ENCODE measurements at regions not wholly inside any gene's neighbourhood (a gene's known extent, or its start where the extent isn't known, plus 50 kb on each side); places are given as distances from the start of the nearest gene placed in this dataset.

DNA sequence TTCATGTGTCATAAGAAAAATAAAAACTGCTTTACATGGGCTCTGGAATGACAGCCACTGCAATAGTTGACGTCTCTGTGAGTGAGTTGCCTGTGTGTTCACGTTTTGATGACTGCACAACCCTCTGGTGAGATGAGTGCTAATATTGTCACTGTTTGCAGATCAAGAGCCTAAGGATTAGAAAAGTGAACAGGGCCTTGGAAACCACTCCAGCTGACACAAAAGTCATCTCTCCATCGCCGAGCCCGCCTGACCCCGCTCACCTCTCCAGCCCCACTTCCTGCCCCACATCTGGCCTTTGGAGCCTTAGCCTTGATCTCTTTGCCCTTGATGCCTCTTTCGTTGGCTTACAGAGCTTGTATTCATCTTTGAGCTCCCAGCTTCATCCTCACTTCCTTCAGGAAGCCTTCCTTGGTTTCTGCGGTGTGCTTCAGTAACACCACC, 351.7 kb downstream of the TCERG1L start (continued):
- TF ChIP-seq, protein P1, sequence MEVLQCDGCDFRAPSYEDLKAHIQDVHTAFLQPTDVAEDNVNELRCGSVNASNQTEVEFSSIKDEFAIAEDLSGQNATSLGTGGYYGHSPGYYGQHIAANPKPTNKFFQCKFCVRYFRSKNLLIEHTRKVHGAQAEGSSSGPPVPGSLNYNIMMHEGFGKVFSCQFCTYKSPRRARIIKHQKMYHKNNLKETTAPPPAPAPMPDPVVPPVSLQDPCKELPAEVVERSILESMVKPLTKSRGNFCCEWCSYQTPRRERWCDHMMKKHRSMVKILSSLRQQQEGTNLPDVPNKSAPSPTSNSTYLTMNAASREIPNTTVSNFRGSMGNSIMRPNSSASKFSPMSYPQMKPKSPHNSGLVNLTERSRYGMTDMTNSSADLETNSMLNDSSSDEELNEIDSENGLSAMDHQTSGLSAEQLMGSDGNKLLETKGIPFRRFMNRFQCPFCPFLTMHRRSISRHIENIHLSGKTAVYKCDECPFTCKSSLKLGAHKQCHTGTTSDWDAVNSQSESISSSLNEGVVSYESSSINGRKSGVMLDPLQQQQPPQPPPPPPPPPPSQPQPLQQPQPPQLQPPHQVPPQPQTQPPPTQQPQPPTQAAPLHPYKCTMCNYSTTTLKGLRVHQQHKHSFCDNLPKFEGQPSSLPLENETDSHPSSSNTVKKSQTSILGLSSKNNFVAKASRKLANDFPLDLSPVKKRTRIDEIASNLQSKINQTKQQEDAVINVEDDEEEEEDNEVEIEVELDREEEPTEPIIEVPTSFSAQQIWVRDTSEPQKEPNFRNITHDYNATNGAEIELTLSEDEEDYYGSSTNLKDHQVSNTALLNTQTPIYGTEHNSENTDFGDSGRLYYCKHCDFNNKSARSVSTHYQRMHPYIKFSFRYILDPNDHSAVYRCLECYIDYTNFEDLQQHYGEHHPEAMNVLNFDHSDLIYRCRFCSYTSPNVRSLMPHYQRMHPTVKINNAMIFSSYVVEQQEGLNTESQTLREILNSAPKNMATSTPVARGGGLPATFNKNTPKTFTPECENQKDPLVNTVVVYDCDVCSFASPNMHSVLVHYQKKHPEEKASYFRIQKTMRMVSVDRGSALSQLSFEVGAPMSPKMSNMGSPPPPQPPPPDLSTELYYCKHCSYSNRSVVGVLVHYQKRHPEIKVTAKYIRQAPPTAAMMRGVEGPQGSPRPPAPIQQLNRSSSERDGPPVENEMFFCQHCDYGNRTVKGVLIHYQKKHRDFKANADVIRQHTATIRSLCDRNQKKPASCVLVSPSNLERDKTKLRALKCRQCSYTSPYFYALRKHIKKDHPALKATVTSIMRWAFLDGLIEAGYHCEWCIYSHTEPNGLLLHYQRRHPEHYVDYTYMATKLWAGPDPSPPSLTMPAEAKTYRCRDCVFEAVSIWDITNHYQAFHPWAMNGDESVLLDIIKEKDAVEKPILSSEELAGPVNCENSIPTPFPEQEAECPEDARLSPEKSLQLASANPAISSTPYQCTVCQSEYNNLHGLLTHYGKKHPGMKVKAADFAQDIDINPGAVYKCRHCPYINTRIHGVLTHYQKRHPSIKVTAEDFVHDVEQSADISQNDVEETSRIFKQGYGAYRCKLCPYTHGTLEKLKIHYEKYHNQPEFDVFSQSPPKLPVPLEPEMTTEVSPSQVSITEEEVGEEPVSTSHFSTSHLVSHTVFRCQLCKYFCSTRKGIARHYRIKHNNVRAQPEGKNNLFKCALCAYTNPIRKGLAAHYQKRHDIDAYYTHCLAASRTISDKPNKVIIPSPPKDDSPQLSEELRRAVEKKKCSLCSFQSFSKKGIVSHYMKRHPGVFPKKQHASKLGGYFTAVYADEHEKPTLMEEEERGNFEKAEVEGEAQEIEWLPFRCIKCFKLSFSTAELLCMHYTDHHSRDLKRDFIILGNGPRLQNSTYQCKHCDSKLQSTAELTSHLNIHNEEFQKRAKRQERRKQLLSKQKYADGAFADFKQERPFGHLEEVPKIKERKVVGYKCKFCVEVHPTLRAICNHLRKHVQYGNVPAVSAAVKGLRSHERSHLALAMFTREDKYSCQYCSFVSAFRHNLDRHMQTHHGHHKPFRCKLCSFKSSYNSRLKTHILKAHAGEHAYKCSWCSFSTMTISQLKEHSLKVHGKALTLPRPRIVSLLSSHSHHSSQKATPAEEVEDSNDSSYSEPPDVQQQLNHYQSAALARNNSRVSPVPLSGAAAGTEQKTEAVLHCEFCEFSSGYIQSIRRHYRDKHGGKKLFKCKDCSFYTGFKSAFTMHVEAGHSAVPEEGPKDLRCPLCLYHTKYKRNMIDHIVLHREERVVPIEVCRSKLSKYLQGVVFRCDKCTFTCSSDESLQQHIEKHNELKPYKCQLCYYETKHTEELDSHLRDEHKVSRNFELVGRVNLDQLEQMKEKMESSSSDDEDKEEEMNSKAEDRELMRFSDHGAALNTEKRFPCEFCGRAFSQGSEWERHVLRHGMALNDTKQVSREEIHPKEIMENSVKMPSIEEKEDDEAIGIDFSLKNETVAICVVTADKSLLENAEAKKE (CRISPR knock-in tag; IDR thresholded peaks at IDR 0.05) = no peak
- no peak for TF ChIP-seq NANOG (IDR thresholded peaks at IDR 0.05; ENCODE audit: borderline replicate concordance)
- no peak for TF ChIP-seq JUNB (IDR thresholded peaks at IDR 0.05; ENCODE audit: unreplicated experiment)
- no peak for TF ChIP-seq EZH2 (IDR thresholded peaks at IDR 0.05; ENCODE audit: low read depth, unreplicated experiment)
- TF ChIP-seq, protein P2, sequence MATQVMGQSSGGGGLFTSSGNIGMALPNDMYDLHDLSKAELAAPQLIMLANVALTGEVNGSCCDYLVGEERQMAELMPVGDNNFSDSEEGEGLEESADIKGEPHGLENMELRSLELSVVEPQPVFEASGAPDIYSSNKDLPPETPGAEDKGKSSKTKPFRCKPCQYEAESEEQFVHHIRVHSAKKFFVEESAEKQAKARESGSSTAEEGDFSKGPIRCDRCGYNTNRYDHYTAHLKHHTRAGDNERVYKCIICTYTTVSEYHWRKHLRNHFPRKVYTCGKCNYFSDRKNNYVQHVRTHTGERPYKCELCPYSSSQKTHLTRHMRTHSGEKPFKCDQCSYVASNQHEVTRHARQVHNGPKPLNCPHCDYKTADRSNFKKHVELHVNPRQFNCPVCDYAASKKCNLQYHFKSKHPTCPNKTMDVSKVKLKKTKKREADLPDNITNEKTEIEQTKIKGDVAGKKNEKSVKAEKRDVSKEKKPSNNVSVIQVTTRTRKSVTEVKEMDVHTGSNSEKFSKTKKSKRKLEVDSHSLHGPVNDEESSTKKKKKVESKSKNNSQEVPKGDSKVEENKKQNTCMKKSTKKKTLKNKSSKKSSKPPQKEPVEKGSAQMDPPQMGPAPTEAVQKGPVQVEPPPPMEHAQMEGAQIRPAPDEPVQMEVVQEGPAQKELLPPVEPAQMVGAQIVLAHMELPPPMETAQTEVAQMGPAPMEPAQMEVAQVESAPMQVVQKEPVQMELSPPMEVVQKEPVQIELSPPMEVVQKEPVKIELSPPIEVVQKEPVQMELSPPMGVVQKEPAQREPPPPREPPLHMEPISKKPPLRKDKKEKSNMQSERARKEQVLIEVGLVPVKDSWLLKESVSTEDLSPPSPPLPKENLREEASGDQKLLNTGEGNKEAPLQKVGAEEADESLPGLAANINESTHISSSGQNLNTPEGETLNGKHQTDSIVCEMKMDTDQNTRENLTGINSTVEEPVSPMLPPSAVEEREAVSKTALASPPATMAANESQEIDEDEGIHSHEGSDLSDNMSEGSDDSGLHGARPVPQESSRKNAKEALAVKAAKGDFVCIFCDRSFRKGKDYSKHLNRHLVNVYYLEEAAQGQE (IDR thresholded peaks at IDR 0.05; ENCODE audit: unreplicated experiment) = no peak
- no peak for TF ChIP-seq CREB1 (CRISPR knock-in tag; IDR thresholded peaks at IDR 0.05; ENCODE audit: low read depth)
- TF ChIP-seq ZNF114 (CRISPR knock-in tag; IDR thresholded peaks at IDR 0.05) = no peak
- no peak for TF ChIP-seq EZH2phosphoT487 (IDR thresholded peaks at IDR 0.05; ENCODE audit: unreplicated experiment)

All from GM23338 (cell line).